PFSK-1 (cell line): ENCODE measurements at regions not wholly inside any gene's neighbourhood (a gene's known extent, or its start where the extent isn't known, plus 50 kb on each side); places are given as distances from the start of the nearest gene placed in this dataset.

Experiments
- POLR2AphosphoS5 ChIP-seq: IDR thresholded peaks from 2 replicates; pipeline ENCODE4 v1.6.1; 2012; ENCODE audit warnings: low read depth, mild to moderate bottlenecking, control low read depth, low read length, moderate library complexity
- SIN3A ChIP-seq: IDR thresholded peaks from 2 replicates; pipeline ENCODE4 v1.6.1; 2012; ENCODE audit warnings: mild to moderate bottlenecking, low read length, moderate library complexity, borderline replicate concordance; ENCODE audit not compliant: insufficient read depth
- TAF1 ChIP-seq: IDR thresholded peaks from 2 replicates; pipeline ENCODE4 v1.6.1; 2012; ENCODE audit warnings: low read length, control low read depth, borderline replicate concordance; ENCODE audit not compliant: insufficient read depth

DNA sequence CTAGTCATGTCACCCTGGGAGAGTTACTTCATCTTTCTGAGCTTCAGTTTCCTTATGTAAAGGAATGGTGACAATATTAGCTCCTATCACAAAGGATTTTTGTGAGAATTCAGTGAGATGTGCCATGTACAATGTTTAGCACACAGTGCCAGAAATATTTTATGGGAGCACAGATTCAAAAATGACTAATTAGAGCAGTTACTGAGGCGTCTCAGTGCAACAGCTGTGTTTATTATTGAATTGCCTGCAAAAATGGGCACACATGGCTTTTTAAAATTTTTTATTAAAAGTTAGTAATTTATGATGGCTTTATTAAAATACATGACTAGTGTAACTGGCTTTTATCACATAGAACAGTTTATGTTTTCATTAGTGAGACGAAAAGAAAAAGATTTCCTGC lies 134.3 kb upstream of the AHI1 start:
- TF ChIP-seq POLR2AphosphoS5 (no peak), TAF1 (no peak), SIN3A (no peak)
